GM20000 (cell line): ENCODE measurements at regions not wholly inside any gene's neighbourhood (a gene's known extent, or its start where the extent isn't known, plus 50 kb on each side); places are given as distances from the start of the nearest gene placed in this dataset.

Source experiments
- DNase-seq: peaks from one replicate; pipeline ENCODE4 v3.0.0; 2012; ENCODE audit warnings: low spot score
- CTCF ChIP-seq: IDR thresholded peaks from 2 replicates; pipeline ENCODE4 v1.5.1; 2012; ENCODE audit warnings: mild to moderate bottlenecking, control low read depth; ENCODE audit errors: extremely low read depth, missing control alignments

GRCh38 chr10:90180886-90181691, 479.7 kb downstream of the KIF20B start:
- no peak for TF ChIP-seq CTCF
- DNase-seq, result no peak

DNA sequence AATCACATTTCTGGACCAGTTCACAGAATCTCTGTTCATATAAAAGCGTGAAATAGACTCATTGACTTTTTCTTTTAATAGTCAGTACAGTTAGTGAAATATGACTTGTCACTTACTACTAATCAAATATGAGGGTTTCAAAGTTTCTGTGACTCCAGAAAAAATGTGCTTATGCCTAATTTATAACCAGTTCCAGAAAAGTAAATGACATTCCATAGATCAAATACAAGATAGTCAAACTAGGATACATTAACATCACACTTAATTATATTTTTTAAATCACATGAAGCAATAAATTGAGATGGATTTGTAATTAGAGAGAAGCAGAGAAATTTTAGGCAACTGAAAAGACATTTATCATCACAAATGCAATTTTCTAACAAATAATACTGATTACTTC, 491.4 kb downstream of the KIF20B start:
- DNase-seq, result no peak
- no peak for TF ChIP-seq CTCF

- no peak for TF ChIP-seq CTCF
- no peak for DNase-seq
Measured at GRCh38 chr10:90193240-90193985, 492.0 kb downstream of the KIF20B start.

- no peak for DNase-seq
- no peak for TF ChIP-seq CTCF
Measured at GRCh38 chr10:90195288-90195840, 494.0 kb downstream of the KIF20B start.

DNA sequence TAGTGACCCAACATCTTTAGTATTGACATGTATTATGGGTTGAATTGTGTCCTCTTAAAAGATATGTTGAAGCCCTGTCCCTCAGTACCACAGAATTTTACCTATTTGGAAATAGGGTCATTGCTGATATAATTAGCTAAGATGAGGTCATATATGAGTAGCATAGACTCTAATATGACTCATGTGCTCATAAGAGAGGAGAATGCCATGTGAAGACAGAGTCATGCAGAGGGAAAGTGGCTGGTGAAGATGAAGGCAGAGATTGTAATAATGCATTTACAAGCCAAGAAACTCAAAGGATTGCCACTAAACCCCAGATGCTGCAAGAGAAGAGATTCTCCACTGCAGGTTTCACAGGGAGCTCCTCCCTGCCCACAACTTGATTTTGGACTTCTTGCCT, 496.4 kb downstream of the KIF20B start:
- no peak for DNase-seq
- TF ChIP-seq CTCF, result no peak

DNA sequence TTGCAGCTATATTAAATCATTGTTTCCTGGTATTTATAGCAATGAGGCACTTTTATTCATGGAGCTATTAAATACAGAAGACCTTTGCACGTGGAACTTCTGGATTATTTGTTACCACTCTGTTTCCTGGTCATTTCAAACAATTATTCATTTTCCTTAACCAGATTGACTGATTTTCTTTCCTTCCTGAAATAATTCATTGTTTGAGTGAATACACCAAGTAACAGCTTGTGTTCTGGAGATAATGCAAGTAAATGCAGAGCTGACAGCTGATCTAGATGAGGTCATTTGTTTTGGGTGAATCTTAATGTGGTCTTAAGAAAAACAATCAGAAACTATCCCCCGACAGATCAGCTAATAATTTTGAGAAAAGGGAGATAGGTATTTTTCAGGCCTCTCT, 497.7 kb downstream of the KIF20B start:
- no peak for DNase-seq
- TF ChIP-seq CTCF, result no peak

- TF ChIP-seq CTCF, result no peak
- DNase-seq, result no peak
Measured at GRCh38 chr10:90199513-90199912, 498.1 kb downstream of the KIF20B start.
